GM21737 (cell line): ENCODE measurements at regions not wholly inside any gene's neighbourhood (a gene's known extent, or its start where the extent isn't known, plus 50 kb on each side); places are given as distances from the start of the nearest gene placed in this dataset.

Experiments used
- ATAC-seq: cut with Tn5 transposase; IDR thresholded peaks from one replicate; pipeline ENCODE4 v1.9.1; 2021; ENCODE audit warnings: mild to moderate bottlenecking, moderate library complexity; ENCODE audit not compliant: unreplicated experiment

DNA sequence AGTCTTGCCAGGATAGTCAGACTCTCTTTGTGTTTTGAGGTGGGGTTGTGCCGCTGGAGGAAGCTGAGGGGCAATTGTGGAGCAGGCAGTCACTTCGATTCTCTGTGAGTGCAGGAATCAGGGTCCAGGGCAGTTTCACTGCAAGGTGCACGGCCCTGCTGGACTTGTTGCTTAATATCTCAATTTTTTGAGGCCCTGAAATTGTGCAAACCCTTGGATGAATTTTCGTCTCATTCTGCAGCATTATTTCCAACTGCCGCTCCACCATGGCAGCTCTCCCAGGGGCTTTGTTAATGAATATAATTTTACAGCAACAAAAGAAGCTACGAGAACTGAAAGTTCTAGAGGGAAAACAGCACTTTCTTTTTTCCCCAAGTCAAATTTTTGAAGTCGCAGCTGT lies 531.9 kb downstream of the QKI start:
- ATAC-seq: no peak

- ATAC-seq: no peak
Observed at GRCh38 chr6:163945808-163946207, 531.3 kb downstream of the QKI start.

DNA sequence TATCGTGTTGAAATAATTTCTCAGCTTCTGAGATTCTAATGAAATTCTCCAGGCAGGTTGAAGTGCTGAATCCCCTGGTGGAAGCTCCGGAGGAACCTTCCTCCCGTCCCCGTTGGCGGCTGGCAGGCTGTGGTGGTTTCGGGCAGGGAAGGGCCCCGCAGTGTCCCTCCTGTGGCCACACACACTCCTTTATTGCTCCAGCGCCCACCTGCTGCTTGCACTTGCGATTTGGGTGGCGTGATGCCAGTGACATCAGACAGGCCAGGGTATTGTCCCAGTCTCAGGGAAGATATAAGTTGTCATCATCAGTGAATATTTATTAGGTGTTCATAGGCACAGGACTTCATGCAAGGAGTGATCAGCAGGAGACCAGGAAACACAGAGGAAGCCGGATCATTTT lies 530.4 kb downstream of the QKI start:
- no peak for ATAC-seq

DNA sequence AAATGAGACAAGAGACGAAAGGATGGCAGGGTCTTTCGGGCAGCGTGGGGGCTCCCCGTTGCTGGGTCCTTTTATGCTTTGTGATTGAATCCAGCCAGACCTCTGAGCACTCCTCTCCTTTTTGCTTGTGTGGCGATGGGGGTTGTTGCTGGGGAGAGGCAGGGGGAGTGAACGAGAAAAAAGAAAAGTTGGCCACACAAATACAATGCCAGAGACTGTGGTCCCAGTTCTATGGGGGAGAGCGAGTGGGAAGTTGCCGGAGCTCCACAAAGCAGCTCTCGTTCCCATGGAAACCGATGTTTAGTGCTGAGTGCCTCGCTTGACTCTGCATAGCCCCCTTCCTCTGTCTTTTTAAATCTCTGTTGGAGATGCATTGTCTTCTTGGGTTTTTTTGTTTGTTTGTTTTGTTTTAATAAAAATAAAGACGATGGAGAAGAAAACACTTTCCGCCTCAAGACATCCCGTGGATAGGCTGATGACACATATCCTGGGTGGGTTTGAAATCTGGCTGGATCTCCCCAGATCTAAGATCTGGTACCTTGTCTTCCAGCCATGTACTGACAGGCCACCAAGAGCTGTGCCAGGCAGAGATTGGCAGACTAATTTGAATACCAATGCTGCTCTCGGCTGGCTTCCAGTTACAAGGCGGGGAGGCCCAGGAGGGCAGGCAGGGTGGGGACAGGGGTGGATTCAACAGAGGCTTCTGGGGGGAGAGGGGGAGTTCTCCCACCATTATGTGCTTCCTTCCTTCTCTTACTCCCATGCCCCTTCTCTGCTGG lies 529.3 kb downstream of the QKI start:
- ATAC-seq: no peak

DNA sequence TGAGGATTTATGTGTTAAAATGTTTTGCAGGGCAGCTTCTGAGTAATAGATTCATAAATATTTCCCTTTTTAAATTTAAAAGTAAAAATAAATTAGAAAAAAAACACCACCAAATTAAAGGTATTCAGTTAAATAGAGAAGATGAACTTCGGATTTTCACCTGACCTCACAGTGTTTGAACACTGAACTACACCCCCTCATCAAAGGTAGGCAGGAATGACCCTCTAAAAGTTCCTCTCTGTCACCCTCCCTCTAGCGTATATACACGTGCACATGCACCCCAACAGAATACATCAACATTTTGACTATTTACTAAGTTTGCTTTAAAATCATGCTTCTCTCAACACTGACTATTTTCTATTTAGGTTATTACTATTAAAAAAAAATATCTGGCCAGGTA lies 528.3 kb downstream of the QKI start:
- ATAC-seq: no peak

- no peak for ATAC-seq
Observed at GRCh38 chr6:163941624-163941976, 527.1 kb downstream of the QKI start.

DNA sequence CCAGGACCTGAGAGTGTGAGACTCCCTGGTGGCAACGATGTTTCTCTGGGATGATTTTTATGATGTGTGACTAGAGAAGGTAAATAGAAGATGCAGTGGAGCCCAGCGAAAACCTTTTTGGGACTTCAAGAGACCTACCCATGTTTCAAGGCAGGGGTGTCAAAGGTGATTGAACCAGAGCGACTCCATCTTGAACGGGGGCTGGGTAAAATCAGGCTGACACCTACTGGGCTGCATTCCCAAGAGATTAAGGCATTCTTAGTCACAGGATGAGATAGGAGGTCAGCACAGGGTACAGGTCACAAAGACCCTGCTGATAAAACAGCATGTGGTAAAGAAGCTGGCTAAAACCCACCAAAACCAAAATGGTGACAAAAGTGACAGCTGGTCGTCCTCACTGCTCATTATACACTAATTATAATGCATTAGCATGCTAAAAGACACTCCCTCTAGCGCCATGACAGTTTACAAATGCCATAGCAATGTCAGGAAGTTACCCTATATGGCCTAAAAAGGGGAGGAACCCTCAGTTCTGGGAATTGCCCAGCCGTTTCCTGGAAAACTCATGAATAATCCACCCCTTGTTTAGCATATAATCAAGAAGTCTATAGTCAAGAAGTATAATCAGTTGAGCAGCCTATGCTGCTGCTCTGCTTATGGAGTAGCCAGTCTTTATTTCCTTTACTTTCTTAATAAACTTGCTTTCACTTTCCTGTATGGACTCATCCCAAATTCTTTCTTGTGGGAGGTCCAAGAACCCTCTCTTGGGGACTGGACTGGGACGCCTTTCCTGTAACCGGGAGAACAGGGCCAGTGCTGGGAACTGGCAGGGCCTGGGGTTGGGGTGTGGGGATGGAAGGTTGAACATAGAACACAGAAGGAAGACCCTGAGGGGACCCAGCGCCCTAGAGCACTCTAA lies 526.4 kb downstream of the QKI start:
- no peak for ATAC-seq

- no peak for ATAC-seq
Observed at GRCh38 chr6:163937071-163937470, 522.6 kb downstream of the QKI start.

- no peak for ATAC-seq
Observed at GRCh38 chr6:163935158-163935762, 520.7 kb downstream of the QKI start.

- ATAC-seq: no peak
Observed at GRCh38 chr6:163930012-163930411, 515.5 kb downstream of the QKI start.

GRCh38 chr6:163929538-163929937 lies 515.0 kb downstream of the QKI start:
- ATAC-seq: no peak

DNA sequence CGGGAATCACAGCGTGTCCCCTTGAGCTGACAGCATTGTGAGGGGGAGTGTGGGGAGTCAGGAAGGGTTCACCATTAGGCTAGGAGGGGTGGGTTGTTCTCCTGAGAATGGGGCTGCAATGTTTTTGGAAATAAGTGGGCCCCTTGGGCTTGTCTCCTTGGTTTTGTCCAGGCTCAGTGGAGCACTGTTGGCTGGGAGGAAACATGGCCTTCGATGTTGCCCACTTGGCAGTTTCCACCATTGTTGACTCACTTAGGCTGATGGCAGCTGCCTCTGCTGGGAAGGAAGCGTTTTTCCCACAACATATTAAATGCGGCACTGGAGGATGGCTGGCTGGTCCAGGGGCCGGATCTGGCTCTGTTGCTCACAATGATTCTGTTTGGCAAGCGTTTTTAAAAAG lies 512.1 kb downstream of the QKI start:
- ATAC-seq: no peak

DNA sequence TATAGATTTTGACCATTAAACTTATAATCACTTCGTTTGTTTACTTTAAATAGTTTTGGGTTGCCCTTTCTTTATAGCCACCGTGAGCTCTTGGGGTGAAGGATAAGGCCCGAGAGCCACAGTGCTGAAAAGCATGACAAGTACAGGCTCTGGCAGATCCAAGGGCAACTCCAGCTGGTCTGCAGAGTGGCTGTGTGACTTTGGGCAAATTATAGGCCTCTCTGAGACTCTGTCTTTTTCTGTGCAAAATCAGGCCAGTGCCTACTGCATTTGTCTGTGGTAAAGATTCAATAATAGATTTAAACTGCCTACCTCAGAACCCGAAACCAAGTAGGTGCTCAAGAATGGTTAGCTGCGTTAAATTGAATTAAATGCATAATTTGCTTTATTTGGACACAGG lies 511.3 kb downstream of the QKI start:
- no peak for ATAC-seq

- no peak for ATAC-seq
Observed at GRCh38 chr6:163923658-163924411, 509.3 kb downstream of the QKI start.

- no peak for ATAC-seq
Observed at GRCh38 chr6:163922562-163922961, 508.0 kb downstream of the QKI start.

GRCh38 chr6:163919652-163920051 lies 505.1 kb downstream of the QKI start:
- ATAC-seq: no peak

GRCh38 chr6:163916315-163917081 lies 502.0 kb downstream of the QKI start:
- no peak for ATAC-seq

- no peak for ATAC-seq
Observed at GRCh38 chr6:163915131-163915530, 500.6 kb downstream of the QKI start.

GRCh38 chr6:163913045-163913444 lies 498.5 kb downstream of the QKI start:
- ATAC-seq: no peak

DNA sequence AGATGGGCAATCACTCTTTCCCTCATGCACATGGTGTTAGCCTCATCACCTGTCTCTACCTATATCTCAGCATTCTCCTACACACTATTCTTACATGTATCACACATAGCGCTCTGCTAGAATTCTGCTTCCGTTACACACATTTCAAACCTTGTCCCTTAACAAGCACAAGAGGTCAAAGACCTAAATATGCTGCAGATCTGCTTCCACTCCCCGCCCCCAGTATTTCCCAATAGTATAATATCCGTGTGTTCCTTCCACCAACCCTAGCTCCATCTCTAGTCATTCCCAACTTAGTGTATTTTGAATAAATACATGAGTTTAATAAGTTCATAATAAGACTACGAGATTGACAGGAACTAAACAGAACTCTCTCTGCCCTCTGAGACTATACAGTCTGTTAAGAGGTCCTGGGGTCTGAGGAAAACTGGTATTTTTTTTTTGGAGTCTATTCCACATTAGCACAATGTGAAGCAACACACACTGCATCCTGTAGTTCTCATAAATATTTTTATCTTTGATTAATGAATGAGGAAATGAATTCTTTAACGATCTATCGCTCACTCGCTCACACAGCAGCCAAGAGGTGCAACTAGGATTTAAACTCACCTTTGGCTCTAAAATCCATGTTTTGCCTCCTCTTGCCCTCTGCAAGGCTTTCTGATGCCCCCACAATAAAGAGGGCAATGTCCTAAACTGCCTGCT lies 491.6 kb downstream of the QKI start:
- ATAC-seq: no peak
